HEK293 (cell line): ENCODE measurements at regions not wholly inside any gene's neighbourhood (a gene's known extent, or its start where the extent isn't known, plus 50 kb on each side); places are given as distances from the start of the nearest gene placed in this dataset.

Source experiments
- CTCF ChIP-seq: fragments of 450-650 bp; formaldehyde crosslinking; IDR thresholded peaks from 2 replicates; pipeline ENCODE4 v1.5.1; 2016; ENCODE audit warnings: missing biosample characterization, missing genetic modification characterization
- HIC1 ChIP-seq: fragments of 450-650 bp; formaldehyde crosslinking; IDR thresholded peaks from 2 replicates; pipeline ENCODE4 v1.5.1; 2016; ENCODE audit warnings: missing biosample characterization, missing genetic modification characterization
- ZBTB26 ChIP-seq: fragments of 450-650 bp; formaldehyde crosslinking; optimal IDR thresholded peaks from 2 replicates; pipeline ENCODE3; 2016; ENCODE audit warnings: missing biosample characterization, mild to moderate bottlenecking, missing genetic modification characterization
- ZNF19 ChIP-seq: fragments of 450-650 bp; formaldehyde crosslinking; IDR thresholded peaks from 2 replicates; pipeline ENCODE4; 2016; ENCODE audit warnings: missing biosample characterization, missing genetic modification characterization, low read depth
- ZNF239 ChIP-seq: fragments of 450-650 bp; formaldehyde crosslinking; IDR thresholded peaks from 2 replicates; pipeline ENCODE4 v1.5.1; 2016; ENCODE audit warnings: missing biosample characterization, missing genetic modification characterization
- ZNF350 ChIP-seq: fragments of 450-650 bp; formaldehyde crosslinking; IDR thresholded peaks from 2 replicates; pipeline ENCODE4 v1.5.0; 2017; ENCODE audit warnings: missing biosample characterization, mild to moderate bottlenecking, missing genetic modification characterization
- ZNF560 ChIP-seq: fragments of 450-650 bp; formaldehyde crosslinking; IDR thresholded peaks from 2 replicates; pipeline ENCODE4 v1.5.1; 2017; ENCODE audit warnings: missing biosample characterization, missing genetic modification characterization, borderline replicate concordance
- ZNF704 ChIP-seq: fragments of 450-650 bp; formaldehyde crosslinking; IDR thresholded peaks from 2 replicates; pipeline ENCODE4 v1.5.1; 2016; ENCODE audit warnings: missing biosample characterization, missing genetic modification characterization

- no peak for TF ChIP-seq CTCF (tag by site-specific recombination)
- TF ChIP-seq HIC1 (tag by site-specific recombination): no peak
- no peak for TF ChIP-seq ZBTB26 (tag by site-specific recombination)
- TF ChIP-seq ZNF239 (tag by site-specific recombination): no peak
- no peak for TF ChIP-seq ZNF19 (tag by site-specific recombination)
- TF ChIP-seq ZNF560 (tag by site-specific recombination): no peak
- no peak for TF ChIP-seq ZNF704
- no peak for TF ChIP-seq ZNF350 (tag by site-specific recombination)
Observed at GRCh38 chr6:164007881-164008280, 593.4 kb downstream of the QKI start.
